ENCODE measurements at regions not wholly inside any gene's neighbourhood (a gene's known extent, or its start where the extent isn't known, plus 50 kb on each side); places are given as distances from the start of the nearest gene placed in this dataset.

- ChIA-PET CTCF (ENCODE audit: low intra/inter-chr PET ratio, low total read pairs) (no interaction called here), POLR2A (no interaction called here)
- in situ Hi-C loops (cut with HindIII; ENCODE audit: extremely low pct_ligation_motif_present, low pct_unique_long_range_greater_than_20kb) (no loop called here), intact Hi-C loops (cut with micrococcal nuclease; ENCODE audit: unreplicated experiment) (no loop called here)
- Histone ChIP-seq H3K36me3 (replicated peaks in 1 of 2; ENCODE audit: control insufficient read depth in 1 of 2, insufficient read depth in 2 of 2, low read length in 2 of 2) (no peaks in the 10 kb centered on the region), H3K79me2 (ENCODE audit: insufficient read depth, low read length) (no peaks in the 10 kb centered on the region), H3K9me3 (ENCODE audit: low read length) (peaks cover 84% of the 10 kb centered on the region), H3K27ac (ENCODE audit: extremely low read length, insufficient read depth, low read length) (no peak overlapping the region), H4K20me1 (ENCODE audit: insufficient read depth, low read length) (no peaks in the 10 kb centered on the region), H3K9ac (ENCODE audit: insufficient read depth, low read depth, low read length) (no peak overlapping the region), H3K4me3 (replicated peaks in 1 of 3; ENCODE audit: insufficient read depth in 1 of 3, low read depth in 2 of 3, low read length in 3 of 3) (no peak overlapping the region), H3K4me1 (ENCODE audit: insufficient read depth, low read length) (no peaks in the 10 kb centered on the region), H3K4me2 (ENCODE audit: low read depth, low read length) (no peak overlapping the region), H2AFZ (ENCODE audit: low read length) (no peak overlapping the region), H3K27me3 (ENCODE audit: control insufficient read depth in 1 of 2, insufficient read depth in 2 of 2, low read length in 2 of 2) (no peaks in the 10 kb centered on the region)
- no peak for DNase-seq (ENCODE audit: low spot score)
- BruUV-seq (replicated peaks) = no TSS peak
- WGBS (ENCODE audit: low lambda C conversion rate) = 43% methylated on average over 2 of the region's 2 CpGs
- no peak for ATAC-seq
- no peak for FAIRE-seq
- TF ChIP-seq ZNF629 (CRISPR knock-in tag; conservative IDR thresholded peaks at IDR 0.05) (no peak), FOXA1 (IDR thresholded peaks at IDR 0.05) (no peak), FOXA1 (CRISPR knock-in tag; IDR thresholded peaks at IDR 0.05) (no peak), ZBTB49 (CRISPR knock-in tag; IDR thresholded peaks at IDR 0.05; ENCODE audit: borderline replicate concordance) (no peak), ZNF234 (CRISPR knock-in tag; conservative IDR thresholded peaks at IDR 0.05) (no peak), ZNF101 (CRISPR knock-in tag; IDR thresholded peaks at IDR 0.05; ENCODE audit: borderline replicate concordance, low read depth) (no peak), FOXM1 (CRISPR knock-in tag; IDR thresholded peaks at IDR 0.05) (no peak), MXD3 (CRISPR knock-in tag; IDR thresholded peaks at IDR 0.05) (no peak), SRSF1 (optimal IDR thresholded peaks at IDR 0.05; ENCODE audit: low read depth, low read length) (no peak), DR1 (CRISPR knock-in tag; IDR thresholded peaks at IDR 0.05) (no peak), ZNF407 (CRISPR knock-in tag; IDR thresholded peaks at IDR 0.05; ENCODE audit: not compliant biosample characterization) (no peak), STAT6 (CRISPR knock-in tag; IDR thresholded peaks at IDR 0.05; ENCODE audit: borderline replicate concordance) (no peak)
Observed at GRCh38 chr5:17999858-18000257, 365.6 kb downstream of the TAF11L14 start.

Measured in HepG2 (cell line).